RPMI7951 (cell line): ENCODE measurements at regions not wholly inside any gene's neighbourhood (a gene's known extent, or its start where the extent isn't known, plus 50 kb on each side); places are given as distances from the start of the nearest gene placed in this dataset.

Experiments used
- DNase-seq: peaks from one replicate; pipeline ENCODE4 v3.0.0-alpha.2; 2012; ENCODE audit warnings: low read depth

GRCh38 chr1:22285549-22286396 lies 142.9 kb upstream of the WNT4 start:
- no peak for DNase-seq

GRCh38 chr1:22286491-22286890 lies 143.6 kb upstream of the WNT4 start:
- no peak for DNase-seq

- no peak for DNase-seq
These were observed 144.4 kb upstream of the WNT4 start for GRCh38 chr1:22287273-22287672.

GRCh38 chr1:22287946-22288520 lies 145.1 kb upstream of the WNT4 start:
- DNase-seq = no peak

GRCh38 chr1:22288593-22289241 lies 145.8 kb upstream of the WNT4 start:
- DNase-seq = peak; percentile 16

DNA sequence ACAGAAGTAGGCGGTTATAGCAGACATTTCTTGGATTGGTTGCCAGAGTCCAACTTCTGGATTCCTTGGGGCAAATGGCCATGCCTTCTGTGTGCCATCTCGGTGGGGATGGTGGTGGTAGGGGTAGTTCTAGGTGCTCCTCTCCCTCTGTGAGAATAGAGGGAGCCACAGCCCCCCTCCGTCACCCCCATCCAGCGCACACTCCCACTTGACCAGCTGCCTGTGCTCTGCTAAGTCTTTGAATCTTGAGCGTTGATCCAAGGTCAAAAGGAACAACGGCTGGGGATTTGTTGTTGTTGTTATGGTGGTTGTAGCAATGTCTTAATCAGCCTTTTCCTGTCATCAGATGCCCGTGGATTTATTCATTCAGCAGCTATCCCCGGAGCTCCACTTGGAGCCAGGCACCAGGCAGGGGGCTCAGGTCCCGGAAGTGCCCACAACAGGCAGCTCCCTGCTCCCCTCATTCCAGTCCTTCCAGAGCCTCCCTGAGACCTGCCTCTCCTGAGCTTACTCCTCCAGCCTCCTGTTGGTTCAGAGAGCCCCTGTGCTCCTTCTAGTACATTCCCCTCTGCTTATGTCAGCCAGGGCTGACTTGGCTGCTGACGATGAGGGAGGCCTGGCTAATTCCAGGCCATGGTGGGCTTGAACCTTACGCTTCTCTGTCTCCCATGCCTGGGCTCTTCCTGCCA lies 146.6 kb upstream of the WNT4 start:
- no peak for DNase-seq

GRCh38 chr1:22290157-22290556 lies 147.3 kb upstream of the WNT4 start:
- DNase-seq = no peak

GRCh38 chr1:22290611-22291010 lies 147.7 kb upstream of the WNT4 start:
- DNase-seq = no peak

- DNase-seq = no peak
These were observed 148.2 kb upstream of the WNT4 start for GRCh38 chr1:22291057-22291456.

GRCh38 chr1:22291494-22291893 lies 148.6 kb upstream of the WNT4 start:
- no peak for DNase-seq

- no peak for DNase-seq
These were observed 149.3 kb upstream of the WNT4 start for GRCh38 chr1:22292011-22292788.

DNA sequence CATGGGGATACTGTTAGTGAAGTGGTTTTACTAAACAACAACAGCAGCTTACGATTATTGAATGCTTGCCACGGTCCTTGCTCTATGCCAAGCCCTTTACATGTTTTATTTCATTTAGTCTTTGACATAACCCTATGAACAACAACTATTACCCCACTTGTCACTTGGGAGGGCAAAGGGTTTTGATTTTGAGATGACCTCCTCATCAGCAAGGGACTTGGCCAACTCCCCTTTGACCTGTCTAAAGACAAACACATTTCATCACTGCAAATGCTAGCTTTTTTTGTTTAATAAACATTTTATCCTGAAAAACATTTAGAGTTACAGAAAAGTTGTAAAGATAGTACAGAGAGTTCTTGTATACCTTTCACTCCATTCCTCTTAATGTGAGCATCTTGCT lies 152.5 kb upstream of the WNT4 start:
- no peak for DNase-seq

DNA sequence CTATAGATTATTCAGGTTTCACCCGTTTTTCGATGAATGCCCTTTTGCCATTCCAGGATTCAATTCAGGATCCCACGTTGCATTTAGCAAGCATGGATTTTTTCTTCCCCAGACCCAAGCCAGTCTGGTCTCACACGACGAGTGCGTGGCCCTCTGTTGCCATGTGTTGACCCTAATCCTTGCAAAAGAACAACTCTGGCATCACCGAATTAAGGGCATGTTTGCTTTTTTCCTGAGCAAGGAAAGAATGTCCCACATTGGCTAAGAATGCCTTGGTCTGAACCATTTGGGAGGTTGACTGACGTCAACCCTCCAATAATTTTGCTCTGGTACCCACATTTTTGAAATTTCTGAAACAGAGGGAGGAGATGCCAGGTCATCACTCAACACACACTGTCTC lies 153.0 kb upstream of the WNT4 start:
- DNase-seq = no peak

GRCh38 chr1:22296701-22297591 lies 154.0 kb upstream of the WNT4 start:
- DNase-seq = peak; percentile 57

DNA sequence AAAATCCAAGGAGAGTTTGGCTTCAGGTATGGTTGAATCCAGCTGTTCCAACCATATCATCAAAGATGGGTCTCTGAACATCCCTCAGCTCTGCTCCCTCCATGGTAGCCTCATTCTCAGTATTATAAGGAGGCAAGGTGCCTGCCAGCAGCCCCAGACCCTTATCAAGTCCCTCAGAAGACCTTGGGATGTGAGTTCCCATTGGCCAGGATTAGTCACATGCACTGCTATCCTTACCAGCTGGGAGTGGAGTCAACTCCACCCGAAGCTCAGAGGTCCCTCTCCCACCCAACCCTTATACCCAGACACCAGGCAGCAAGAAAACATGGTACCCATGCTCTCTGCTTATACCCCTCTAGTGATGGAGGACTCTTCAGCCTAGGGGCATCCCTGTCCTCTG lies 153.7 kb upstream of the ZBTB40 start:
- DNase-seq = no peak

GRCh38 chr1:22303816-22304215 lies 147.8 kb upstream of the ZBTB40 start:
- DNase-seq = no peak

DNA sequence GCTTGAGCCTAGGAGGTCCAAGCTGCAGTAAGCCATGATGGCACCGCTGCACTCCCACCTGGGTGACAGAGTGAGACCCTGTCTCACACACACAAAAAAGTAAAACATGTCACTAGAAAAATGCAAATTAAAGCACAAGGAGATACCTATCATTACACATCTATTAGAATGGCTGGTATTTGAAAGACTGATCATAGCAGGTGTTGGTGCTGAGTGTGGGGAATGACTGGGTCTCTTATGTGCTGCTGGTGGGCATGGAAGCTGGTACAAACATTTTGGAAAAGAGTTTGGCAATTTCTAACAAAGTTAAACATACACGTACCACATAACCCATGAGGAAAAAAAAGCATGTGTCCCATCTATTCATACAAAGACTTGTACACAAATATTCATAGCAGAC lies 142.1 kb upstream of the ZBTB40 start:
- DNase-seq = no peak

DNA sequence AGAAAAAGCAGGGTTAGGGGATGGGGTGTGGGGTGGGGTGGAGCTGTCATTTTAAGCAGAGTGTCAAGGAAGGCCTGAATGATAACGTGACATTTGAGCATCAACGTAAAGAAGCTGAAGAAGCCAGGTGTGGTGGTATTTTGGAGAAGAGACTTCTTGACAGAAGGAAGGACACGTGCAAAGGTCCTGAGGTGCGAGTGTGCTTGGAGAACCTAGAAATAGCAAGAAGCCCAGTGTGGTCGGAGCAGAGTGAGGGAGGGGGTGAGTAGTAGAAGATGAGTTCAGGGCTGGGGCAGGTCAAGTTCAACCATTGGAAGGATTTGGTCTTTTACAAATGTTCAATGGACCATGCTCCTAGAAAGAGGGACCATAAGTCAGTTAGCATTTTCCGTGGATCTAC lies 140.2 kb upstream of the ZBTB40 start:
- no peak for DNase-seq

GRCh38 chr1:22313321-22313720 lies 138.3 kb upstream of the ZBTB40 start:
- DNase-seq = no peak

DNA sequence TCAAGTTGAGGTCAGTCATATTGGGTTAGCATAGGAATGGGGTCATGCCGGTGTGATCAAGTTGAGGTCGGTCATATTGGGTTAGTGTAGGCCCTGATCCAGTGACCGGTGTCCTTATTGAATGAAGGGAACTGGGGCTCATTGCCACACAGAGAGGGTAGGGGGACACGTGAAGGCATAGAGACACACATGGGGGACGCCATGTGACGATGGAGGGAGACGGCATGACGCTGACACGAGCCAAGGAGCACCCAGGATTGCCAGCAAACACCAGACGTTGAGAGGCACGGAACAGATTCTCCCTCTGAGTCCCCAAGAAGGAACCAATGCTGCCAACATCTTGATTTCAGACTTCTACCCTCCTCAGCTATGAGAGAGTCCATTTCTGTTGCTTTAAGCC lies 136.9 kb upstream of the ZBTB40 start:
- no peak for DNase-seq
